Kidney epithelial cell (primary cell): ENCODE measurements at regions not wholly inside any gene's neighbourhood (a gene's known extent, or its start where the extent isn't known, plus 50 kb on each side); places are given as distances from the start of the nearest gene placed in this dataset.

Experiments
- DNase-seq: peaks from one replicate; pipeline ENCODE4 v3.0.0-alpha.2; 2010; ENCODE audit warnings: low read depth
- H3K27me3 ChIP-seq: 2 replicates; pipeline ENCODE4 v1.6.0; 2011; ENCODE audit warnings: low read length; ENCODE audit not compliant: control insufficient read depth, insufficient read depth
- H3K36me3 ChIP-seq: 2 replicates; pipeline ENCODE4 v1.5.1; 2011; ENCODE audit warnings: low read length; ENCODE audit not compliant: control insufficient read depth, insufficient read depth
- H3K4me3 ChIP-seq: 2 replicates; pipeline ENCODE4 v1.5.1; 2011; ENCODE audit warnings: low read depth, mild to moderate bottlenecking, control low read depth, low read length
- CTCF ChIP-seq: IDR thresholded peaks from 2 replicates; pipeline ENCODE4 v1.5.1; 2011; ENCODE audit warnings: mild to moderate bottlenecking, moderate library complexity, low read length, control low read depth, inconsistent platforms; ENCODE audit not compliant: insufficient read depth, poor library complexity, severe bottlenecking

- TF ChIP-seq CTCF = no peak
- H3K4me3 ChIP-seq = no peak overlapping the region
- no peak for DNase-seq
- no peaks in the 10 kb centered on the region for H3K27me3 ChIP-seq
- H3K36me3 ChIP-seq = no peaks in the 10 kb centered on the region
Measured at GRCh38 chr13:62846302-62846701, 1430.7 kb upstream of the PCDH20 start.

- no peak for DNase-seq
- no peaks in the 10 kb centered on the region for H3K36me3 ChIP-seq
- H3K27me3 ChIP-seq = no peaks in the 10 kb centered on the region
- no peak for TF ChIP-seq CTCF
- no peak overlapping the region for H3K4me3 ChIP-seq
Measured at GRCh38 chr13:62839338-62839737, 1423.7 kb upstream of the PCDH20 start.

- Histone ChIP-seq H3K4me3 (no peak overlapping the region), H3K27me3 (no peaks in the 10 kb centered on the region), H3K36me3 (no peaks in the 10 kb centered on the region)
- no peak for TF ChIP-seq CTCF
- no peak for DNase-seq
Measured at GRCh38 chr13:62838929-62839328, 1423.3 kb upstream of the PCDH20 start.

- no peak for TF ChIP-seq CTCF
- H3K27me3 ChIP-seq = no peaks in the 10 kb centered on the region
- no peak for DNase-seq
- H3K4me3 ChIP-seq = no peak overlapping the region
- H3K36me3 ChIP-seq = no peaks in the 10 kb centered on the region
Measured at GRCh38 chr13:62837895-62838294, 1422.2 kb upstream of the PCDH20 start.

- no peak for TF ChIP-seq CTCF
- DNase-seq = no peak
- Histone ChIP-seq H3K4me3 (no peak overlapping the region), H3K27me3 (no peaks in the 10 kb centered on the region), H3K36me3 (no peaks in the 10 kb centered on the region)
Measured at GRCh38 chr13:62829486-62829885, 1413.8 kb upstream of the PCDH20 start.

- TF ChIP-seq CTCF = no peak
- H3K36me3 ChIP-seq = no peaks in the 10 kb centered on the region
- DNase-seq = no peak
Measured at GRCh38 chr13:62799931-62800436, 1384.3 kb upstream of the PCDH20 start.

More at GRCh38 chr13:62799931-62800436, 1384.3 kb upstream of the PCDH20 start:
- no peak overlapping the region for H3K4me3 ChIP-seq
- H3K27me3 ChIP-seq = no peaks in the 10 kb centered on the region
